ENCODE measurements at regions not wholly inside any gene's neighbourhood (a gene's known extent, or its start where the extent isn't known, plus 50 kb on each side); places are given as distances from the start of the nearest gene placed in this dataset.

DNA sequence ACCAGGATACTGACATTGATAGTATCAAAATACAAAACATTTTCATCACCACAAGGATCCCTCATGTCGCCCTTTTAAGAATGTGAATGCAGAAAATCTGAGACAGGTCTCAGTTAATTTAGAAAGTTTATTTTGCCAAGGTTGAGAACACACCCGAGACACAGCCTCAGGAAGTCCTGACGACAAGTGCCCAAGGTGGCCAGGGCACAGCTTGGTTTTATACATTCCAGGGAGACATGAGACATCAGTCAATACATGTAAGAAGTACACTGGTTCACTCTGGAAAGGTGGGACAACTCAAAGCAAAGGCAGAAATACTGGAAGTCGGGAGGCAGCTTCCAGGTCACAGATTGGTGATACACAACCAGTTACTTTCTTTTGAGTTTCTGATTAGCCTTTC, 235.2 kb upstream of the KRR1 start:
- TF ChIP-seq, protein P1, sequence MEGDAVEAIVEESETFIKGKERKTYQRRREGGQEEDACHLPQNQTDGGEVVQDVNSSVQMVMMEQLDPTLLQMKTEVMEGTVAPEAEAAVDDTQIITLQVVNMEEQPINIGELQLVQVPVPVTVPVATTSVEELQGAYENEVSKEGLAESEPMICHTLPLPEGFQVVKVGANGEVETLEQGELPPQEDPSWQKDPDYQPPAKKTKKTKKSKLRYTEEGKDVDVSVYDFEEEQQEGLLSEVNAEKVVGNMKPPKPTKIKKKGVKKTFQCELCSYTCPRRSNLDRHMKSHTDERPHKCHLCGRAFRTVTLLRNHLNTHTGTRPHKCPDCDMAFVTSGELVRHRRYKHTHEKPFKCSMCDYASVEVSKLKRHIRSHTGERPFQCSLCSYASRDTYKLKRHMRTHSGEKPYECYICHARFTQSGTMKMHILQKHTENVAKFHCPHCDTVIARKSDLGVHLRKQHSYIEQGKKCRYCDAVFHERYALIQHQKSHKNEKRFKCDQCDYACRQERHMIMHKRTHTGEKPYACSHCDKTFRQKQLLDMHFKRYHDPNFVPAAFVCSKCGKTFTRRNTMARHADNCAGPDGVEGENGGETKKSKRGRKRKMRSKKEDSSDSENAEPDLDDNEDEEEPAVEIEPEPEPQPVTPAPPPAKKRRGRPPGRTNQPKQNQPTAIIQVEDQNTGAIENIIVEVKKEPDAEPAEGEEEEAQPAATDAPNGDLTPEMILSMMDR (IDR thresholded peaks at IDR 0.05) = no peak
- TF ChIP-seq ZNF317 (CRISPR knock-in tag; IDR thresholded peaks at IDR 0.05; ENCODE audit: borderline replicate concordance, low read depth) (no peak), NR2C2 (CRISPR knock-in tag; IDR thresholded peaks at IDR 0.05) (no peak), CREM (CRISPR knock-in tag; IDR thresholded peaks at IDR 0.05) (no peak), IRF2 (CRISPR knock-in tag; IDR thresholded peaks at IDR 0.05; ENCODE audit: borderline replicate concordance, low read depth) (no peak), SP1 (CRISPR knock-in tag; conservative IDR thresholded peaks at IDR 0.05) (no peak), CREB1 (CRISPR knock-in tag; IDR thresholded peaks at IDR 0.05) (no peak), RORB (CRISPR knock-in tag; IDR thresholded peaks at IDR 0.05) (no peak), TEAD1 (CRISPR knock-in tag; IDR thresholded peaks at IDR 0.05) (no peak), FOXJ3 (CRISPR knock-in tag; IDR thresholded peaks at IDR 0.05; ENCODE audit: borderline replicate concordance) (no peak)
- TF ChIP-seq, protein P2, sequence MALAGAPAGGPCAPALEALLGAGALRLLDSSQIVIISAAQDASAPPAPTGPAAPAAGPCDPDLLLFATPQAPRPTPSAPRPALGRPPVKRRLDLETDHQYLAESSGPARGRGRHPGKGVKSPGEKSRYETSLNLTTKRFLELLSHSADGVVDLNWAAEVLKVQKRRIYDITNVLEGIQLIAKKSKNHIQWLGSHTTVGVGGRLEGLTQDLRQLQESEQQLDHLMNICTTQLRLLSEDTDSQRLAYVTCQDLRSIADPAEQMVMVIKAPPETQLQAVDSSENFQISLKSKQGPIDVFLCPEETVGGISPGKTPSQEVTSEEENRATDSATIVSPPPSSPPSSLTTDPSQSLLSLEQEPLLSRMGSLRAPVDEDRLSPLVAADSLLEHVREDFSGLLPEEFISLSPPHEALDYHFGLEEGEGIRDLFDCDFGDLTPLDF (CRISPR knock-in tag; IDR thresholded peaks at IDR 0.05) = no peak
- TF ChIP-seq, protein P3, sequence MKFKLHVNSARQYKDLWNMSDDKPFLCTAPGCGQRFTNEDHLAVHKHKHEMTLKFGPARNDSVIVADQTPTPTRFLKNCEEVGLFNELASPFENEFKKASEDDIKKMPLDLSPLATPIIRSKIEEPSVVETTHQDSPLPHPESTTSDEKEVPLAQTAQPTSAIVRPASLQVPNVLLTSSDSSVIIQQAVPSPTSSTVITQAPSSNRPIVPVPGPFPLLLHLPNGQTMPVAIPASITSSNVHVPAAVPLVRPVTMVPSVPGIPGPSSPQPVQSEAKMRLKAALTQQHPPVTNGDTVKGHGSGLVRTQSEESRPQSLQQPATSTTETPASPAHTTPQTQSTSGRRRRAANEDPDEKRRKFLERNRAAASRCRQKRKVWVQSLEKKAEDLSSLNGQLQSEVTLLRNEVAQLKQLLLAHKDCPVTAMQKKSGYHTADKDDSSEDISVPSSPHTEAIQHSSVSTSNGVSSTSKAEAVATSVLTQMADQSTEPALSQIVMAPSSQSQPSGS (CRISPR knock-in tag; IDR thresholded peaks at IDR 0.05; ENCODE audit: borderline replicate concordance, low read depth) = no peak
- TF ChIP-seq, protein P4, sequence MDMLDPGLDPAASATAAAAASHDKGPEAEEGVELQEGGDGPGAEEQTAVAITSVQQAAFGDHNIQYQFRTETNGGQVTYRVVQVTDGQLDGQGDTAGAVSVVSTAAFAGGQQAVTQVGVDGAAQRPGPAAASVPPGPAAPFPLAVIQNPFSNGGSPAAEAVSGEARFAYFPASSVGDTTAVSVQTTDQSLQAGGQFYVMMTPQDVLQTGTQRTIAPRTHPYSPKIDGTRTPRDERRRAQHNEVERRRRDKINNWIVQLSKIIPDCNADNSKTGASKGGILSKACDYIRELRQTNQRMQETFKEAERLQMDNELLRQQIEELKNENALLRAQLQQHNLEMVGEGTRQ (CRISPR knock-in tag; IDR thresholded peaks at IDR 0.05) = no peak

Measured in WTC11 (cell line).